ENCODE measurements at regions not wholly inside any gene's neighbourhood (a gene's known extent, or its start where the extent isn't known, plus 50 kb on each side); places are given as distances from the start of the nearest gene placed in this dataset.

DNA sequence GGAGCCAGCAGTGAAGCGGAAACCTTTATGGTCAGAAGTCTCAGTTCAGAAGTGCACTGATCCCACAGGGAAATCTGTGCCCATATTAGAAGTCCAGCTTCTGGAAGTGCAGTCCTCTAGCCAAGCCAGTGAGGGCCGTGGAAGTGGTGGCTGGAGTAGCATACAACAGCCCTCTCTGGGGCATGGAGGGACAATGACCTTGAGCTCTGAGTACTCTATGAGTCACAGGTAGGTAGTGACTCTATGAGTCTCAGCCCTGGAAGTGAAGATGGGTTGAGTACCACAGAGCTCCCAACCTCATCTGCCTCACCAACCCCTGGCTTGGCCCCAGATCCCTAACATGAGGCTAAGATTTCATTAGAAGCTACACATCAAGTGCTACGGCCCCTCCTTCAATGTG lies 205.9 kb upstream of the PPP2R3A start:
- Histone ChIP-seq H3K4me3 (no peak overlapping the region), H3K27me3 (no peaks in the 10 kb centered on the region), H3K27ac (no peak overlapping the region), H3K4me1 (no peaks in the 10 kb centered on the region), H3K36me3 (ENCODE audit: low read depth, missing control alignments) (no peaks in the 10 kb centered on the region), H3K9me3 (no peaks in the 10 kb centered on the region)
- intact Hi-C loops (cut with DNase I; ENCODE audit: low total_unique reads): no loop called here
- 92 to 94% methylated on average over 3 of the region's 3 CpGs for WGBS, 2 donors
- no peak for DNase-seq
- no peak for TF ChIP-seq CTCF (IDR thresholded peaks at IDR 0.05)
- no peak for TF ChIP-seq POLR2A (IDR thresholded peaks at IDR 0.05)

GRCh38 chr3:135760581-135760980 lies 204.9 kb upstream of the PPP2R3A start:
- WGBS, 2 donors: 85% methylated on average over 3 of the region's 3 CpGs
- no peak for DNase-seq
- Histone ChIP-seq H3K36me3 (ENCODE audit: low read depth, missing control alignments) (no peaks in the 10 kb centered on the region), H3K27me3 (no peaks in the 10 kb centered on the region), H3K27ac (no peak overlapping the region), H3K4me1 (no peaks in the 10 kb centered on the region), H3K4me3 (no peak overlapping the region), H3K9me3 (no peaks in the 10 kb centered on the region)
- no peak for TF ChIP-seq POLR2A (IDR thresholded peaks at IDR 0.05)
- TF ChIP-seq CTCF (IDR thresholded peaks at IDR 0.05): no peak
- intact Hi-C loops (cut with DNase I; ENCODE audit: low total_unique reads): no loop called here

DNA sequence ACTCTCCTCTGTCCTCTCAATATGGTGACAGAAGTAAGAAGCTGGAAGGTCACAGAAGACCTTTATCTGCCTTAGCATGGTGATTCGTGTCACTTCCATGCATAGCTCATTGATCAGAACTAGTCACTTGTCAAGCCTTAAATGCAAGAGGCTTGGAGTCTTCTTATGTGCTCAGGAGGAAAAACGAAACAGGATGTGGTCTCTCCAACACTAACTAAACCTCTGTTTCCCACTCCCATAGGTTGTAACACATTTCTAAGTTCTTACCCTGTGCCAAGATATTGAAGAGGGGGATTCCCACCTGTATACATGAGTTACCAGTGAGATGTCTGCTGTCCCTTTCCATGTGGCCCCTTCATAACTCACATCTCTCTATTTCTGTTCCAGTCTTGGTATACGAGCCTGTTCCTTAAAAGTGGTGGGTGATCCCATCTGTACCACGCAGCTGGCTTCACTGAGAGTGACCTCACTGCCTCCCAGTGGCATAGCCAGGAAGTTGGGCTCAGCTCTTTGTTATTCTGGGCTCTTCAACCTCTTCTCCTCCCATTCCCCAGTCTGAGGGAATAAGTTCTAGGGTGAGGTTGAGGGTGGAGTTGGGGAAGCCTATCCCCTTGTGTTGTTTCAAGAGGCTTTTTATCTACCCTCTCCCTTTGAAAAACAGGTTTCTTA lies 203.2 kb upstream of the PPP2R3A start:
- no peaks in the 10 kb centered on the region for H3K4me1 ChIP-seq
- no peaks in the 10 kb centered on the region for H3K36me3 ChIP-seq (ENCODE audit: low read depth, missing control alignments)
- peak; percentile 34 for DNase-seq
- H3K9me3 ChIP-seq: no peaks in the 10 kb centered on the region
- intact Hi-C loops (cut with DNase I; ENCODE audit: low total_unique reads): no loop called here
- H3K27me3 ChIP-seq: no peaks in the 10 kb centered on the region
- 56 to 66% methylated on average over 4 of the region's 4 CpGs for WGBS, 2 donors
- H3K27ac ChIP-seq: no peak overlapping the region
- TF ChIP-seq POLR2A (IDR thresholded peaks at IDR 0.05) (no peak), CTCF (IDR thresholded peaks at IDR 0.05) (no peak)
- H3K4me3 ChIP-seq: no peak overlapping the region

GRCh38 chr3:135766115-135766514 lies 199.4 kb upstream of the PPP2R3A start:
- WGBS, 2 donors: 92 to 97% methylated on average over 2 of the region's 2 CpGs
- TF ChIP-seq CTCF (IDR thresholded peaks at IDR 0.05) (no peak), POLR2A (IDR thresholded peaks at IDR 0.05) (no peak)

DNA sequence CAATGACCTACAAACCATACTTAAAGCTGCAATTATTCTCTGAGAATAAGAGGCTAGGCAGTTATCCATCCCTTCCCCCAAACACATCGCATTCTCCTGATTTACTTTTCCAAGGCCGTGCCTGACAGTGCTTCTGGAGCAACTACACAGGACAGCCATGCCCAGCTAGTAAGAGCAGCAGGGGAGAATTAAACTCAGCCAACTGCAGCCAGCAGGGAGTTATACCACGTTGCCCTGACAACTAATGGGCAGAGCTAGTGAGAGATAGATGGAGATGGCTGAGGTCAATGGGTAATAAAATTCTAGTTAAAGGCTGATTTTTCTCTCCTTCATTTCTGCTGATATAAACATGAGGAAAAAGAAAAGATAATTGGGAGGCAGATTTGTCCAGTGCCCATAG lies 193.8 kb upstream of the PPP2R3A start:
- 28 to 56% methylated on average over 3 of the region's 3 CpGs for WGBS, 2 donors
- no peak for DNase-seq
- H3K9me3 ChIP-seq: no peaks in the 10 kb centered on the region
- no peaks in the 10 kb centered on the region for H3K4me1 ChIP-seq
- no peaks in the 10 kb centered on the region for H3K27me3 ChIP-seq
- H3K36me3 ChIP-seq (ENCODE audit: low read depth, missing control alignments): no peaks in the 10 kb centered on the region
- no peak overlapping the region for H3K27ac ChIP-seq
- no peak overlapping the region for H3K4me3 ChIP-seq
- TF ChIP-seq CTCF (IDR thresholded peaks at IDR 0.05): no peak
- TF ChIP-seq POLR2A (IDR thresholded peaks at IDR 0.05): no peak
- intact Hi-C loops (cut with DNase I; ENCODE audit: low total_unique reads): no loop called here

More at GRCh38 chr3:135766115-135766514, 199.4 kb upstream of the PPP2R3A start:
- intact Hi-C loops (cut with DNase I; ENCODE audit: low total_unique reads): no loop called here
- Histone ChIP-seq H3K9me3 (no peaks in the 10 kb centered on the region), H3K27me3 (no peaks in the 10 kb centered on the region), H3K4me3 (no peak overlapping the region), H3K4me1 (no peaks in the 10 kb centered on the region), H3K36me3 (ENCODE audit: low read depth, missing control alignments) (no peaks in the 10 kb centered on the region), H3K27ac (no peak overlapping the region)
- no peak for DNase-seq
